ENCODE measurements at regions not wholly inside any gene's neighbourhood (a gene's known extent, or its start where the extent isn't known, plus 50 kb on each side); places are given as distances from the start of the nearest gene placed in this dataset.

GRCh38 chr4:82055156-82055555 lies 318.6 kb downstream of the HNRNPD start:
- Histone ChIP-seq H2AK5ac (ENCODE audit: low read length, severe bottlenecking) (no peak overlapping the region), H3K27me3 (ENCODE audit: control insufficient read depth in 1 of 2, insufficient read depth in 1 of 2, low read length in 2 of 2) (no peaks in the 10 kb centered on the region), H2BK120ac (ENCODE audit: low read depth, low read length) (no peak overlapping the region), H3K23ac (ENCODE audit: low read length in 2 of 2) (no peak overlapping the region), H3K9ac (ENCODE audit: low read length) (no peak overlapping the region), H3K36me3 (ENCODE audit: control insufficient read depth in 1 of 2, insufficient read depth in 2 of 2, low read depth in 1 of 2, low read length in 2 of 2) (no peaks in the 10 kb centered on the region), H3K79me1 (replicated peaks; ENCODE audit: low read length, poor library complexity, severe bottlenecking) (no peaks in the 10 kb centered on the region), H3K4me3 (ENCODE audit: insufficient read depth in 1 of 2, low read depth in 1 of 2, low read length in 2 of 2) (no peak overlapping the region), H3K27ac (ENCODE audit: low read length, poor library complexity, severe bottlenecking) (no peak overlapping the region), H2BK15ac (ENCODE audit: low read depth, poor library complexity, severe bottlenecking) (no peak overlapping the region), H3K14ac (ENCODE audit: low read length in 2 of 2) (no peak overlapping the region), H3K4ac (ENCODE audit: low read depth in 1 of 2, low read length in 2 of 2) (no peak overlapping the region), H4K8ac (ENCODE audit: low read length) (no peak overlapping the region), H3K4me1 (ENCODE audit: control insufficient read depth, insufficient read depth, low read depth, low read length) (no peaks in the 10 kb centered on the region), H2BK5ac (ENCODE audit: low read depth, low read length, poor library complexity, severe bottlenecking) (no peak overlapping the region), H2AFZ (ENCODE audit: low read depth, low read length) (no peak overlapping the region), H3K4me2 (ENCODE audit: low read length, poor library complexity, severe bottlenecking) (no peak overlapping the region), H3K18ac (ENCODE audit: low read depth in 1 of 2, low read length in 2 of 2) (no peak overlapping the region), H3K9me3 (ENCODE audit: control insufficient read depth, low read length) (peaks cover 13% of the 10 kb centered on the region), H2BK12ac (ENCODE audit: low read length in 2 of 2) (no peak overlapping the region), H4K91ac (ENCODE audit: low read length) (no peak overlapping the region)
- WGBS = 67% methylated on average over 1 of the region's 1 CpG
- DNase-seq = no peak

DNA sequence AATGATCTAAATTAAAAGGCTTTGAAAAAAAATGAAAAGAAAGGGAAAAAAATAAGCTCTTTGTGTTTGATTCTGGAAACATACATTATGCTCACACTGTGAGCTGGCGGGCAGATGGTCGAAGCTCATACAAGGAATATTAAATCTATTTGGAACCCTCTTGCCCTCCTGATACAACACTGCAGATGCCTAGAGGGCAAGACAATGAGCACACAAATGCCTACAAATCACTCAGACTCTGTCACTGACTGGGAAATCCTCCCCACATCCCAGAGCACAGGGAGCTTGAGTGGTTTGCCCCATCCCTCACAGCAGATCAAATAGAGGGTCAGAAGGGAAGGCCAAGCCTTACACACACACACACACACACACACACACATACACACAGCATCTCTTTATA lies 320.4 kb downstream of the HNRNPD start:
- Histone ChIP-seq H3K4me1 (ENCODE audit: control insufficient read depth, insufficient read depth, low read depth, low read length) (no peaks in the 10 kb centered on the region), H3K23ac (ENCODE audit: low read length in 2 of 2) (no peak overlapping the region), H4K91ac (ENCODE audit: low read length) (no peak overlapping the region), H3K4ac (ENCODE audit: low read depth in 1 of 2, low read length in 2 of 2) (no peak overlapping the region), H3K27ac (ENCODE audit: low read length, poor library complexity, severe bottlenecking) (no peak overlapping the region), H3K9me3 (ENCODE audit: control insufficient read depth, low read length) (peaks cover 13% of the 10 kb centered on the region), H3K4me2 (ENCODE audit: low read length, poor library complexity, severe bottlenecking) (no peak overlapping the region), H2BK12ac (ENCODE audit: low read length in 2 of 2) (no peak overlapping the region), H2AK5ac (ENCODE audit: low read length, severe bottlenecking) (no peak overlapping the region), H3K4me3 (ENCODE audit: insufficient read depth in 1 of 2, low read depth in 1 of 2, low read length in 2 of 2) (no peak overlapping the region), H2BK15ac (ENCODE audit: low read depth, poor library complexity, severe bottlenecking) (no peak overlapping the region), H3K18ac (ENCODE audit: low read depth in 1 of 2, low read length in 2 of 2) (no peak overlapping the region), H2AFZ (ENCODE audit: low read depth, low read length) (no peak overlapping the region), H3K36me3 (ENCODE audit: control insufficient read depth in 1 of 2, insufficient read depth in 2 of 2, low read depth in 1 of 2, low read length in 2 of 2) (no peaks in the 10 kb centered on the region), H2BK5ac (ENCODE audit: low read depth, low read length, poor library complexity, severe bottlenecking) (no peak overlapping the region), H3K9ac (ENCODE audit: low read length) (no peak overlapping the region), H3K27me3 (ENCODE audit: control insufficient read depth in 1 of 2, insufficient read depth in 1 of 2, low read length in 2 of 2) (peaks cover 0 to 9% of the 10 kb centered on the region in 2 experiments), H4K8ac (ENCODE audit: low read length) (no peak overlapping the region), H2BK120ac (ENCODE audit: low read depth, low read length) (no peak overlapping the region), H3K79me1 (replicated peaks; ENCODE audit: low read length, poor library complexity, severe bottlenecking) (no peaks in the 10 kb centered on the region), H3K14ac (ENCODE audit: low read length in 2 of 2) (no peak overlapping the region)
- no peak for DNase-seq
- WGBS = 90% methylated on average over 2 of the region's 2 CpGs

- no peak overlapping the region for H4K91ac ChIP-seq (ENCODE audit: low read length)
- no peak overlapping the region for H2BK5ac ChIP-seq (ENCODE audit: low read depth, low read length, poor library complexity, severe bottlenecking)
- no peak overlapping the region for H4K8ac ChIP-seq (ENCODE audit: low read length)
- peaks cover 7% of the 10 kb centered on the region for H3K9me3 ChIP-seq (ENCODE audit: control insufficient read depth, low read length)
- H3K23ac ChIP-seq (ENCODE audit: low read length in 2 of 2) = no peak overlapping the region
- no peak overlapping the region for H3K9ac ChIP-seq (ENCODE audit: low read length)
- H2BK15ac ChIP-seq (ENCODE audit: low read depth, poor library complexity, severe bottlenecking) = no peak overlapping the region
- no peak overlapping the region for H2BK120ac ChIP-seq (ENCODE audit: low read depth, low read length)
- no peak overlapping the region for H3K18ac ChIP-seq (ENCODE audit: low read depth in 1 of 2, low read length in 2 of 2)
- H2BK12ac ChIP-seq (ENCODE audit: low read length in 2 of 2) = no peak overlapping the region
- no peak overlapping the region for H3K27ac ChIP-seq (ENCODE audit: low read length, poor library complexity, severe bottlenecking)
- WGBS = 67% methylated on average over 2 of the region's 2 CpGs
- H3K14ac ChIP-seq (ENCODE audit: low read length in 2 of 2) = no peak overlapping the region
- no peak overlapping the region for H3K4me3 ChIP-seq (ENCODE audit: insufficient read depth in 1 of 2, low read depth in 1 of 2, low read length in 2 of 2)
- H3K27me3 ChIP-seq (ENCODE audit: control insufficient read depth in 1 of 2, insufficient read depth in 1 of 2, low read length in 2 of 2) = peaks cover 3 to 19% of the 10 kb centered on the region in 2 experiments
- H3K79me1 ChIP-seq (replicated peaks; ENCODE audit: low read length, poor library complexity, severe bottlenecking) = no peaks in the 10 kb centered on the region
- no peak overlapping the region for H2AK5ac ChIP-seq (ENCODE audit: low read length, severe bottlenecking)
- no peaks in the 10 kb centered on the region for H3K4me1 ChIP-seq (ENCODE audit: control insufficient read depth, insufficient read depth, low read depth, low read length)
- DNase-seq = no peak
- H3K36me3 ChIP-seq (ENCODE audit: control insufficient read depth in 1 of 2, insufficient read depth in 2 of 2, low read depth in 1 of 2, low read length in 2 of 2) = no peaks in the 10 kb centered on the region
- H2AFZ ChIP-seq (ENCODE audit: low read depth, low read length) = no peak overlapping the region
- H3K4me2 ChIP-seq (ENCODE audit: low read length, poor library complexity, severe bottlenecking) = no peak overlapping the region
- no peak overlapping the region for H3K4ac ChIP-seq (ENCODE audit: low read depth in 1 of 2, low read length in 2 of 2)
These were observed 323.0 kb downstream of the HNRNPD start for GRCh38 chr4:82050796-82051195.

- H3K27ac ChIP-seq (ENCODE audit: low read length, poor library complexity, severe bottlenecking) = no peak overlapping the region
- H3K79me1 ChIP-seq (replicated peaks; ENCODE audit: low read length, poor library complexity, severe bottlenecking) = no peaks in the 10 kb centered on the region
- no peak for DNase-seq
- H3K9me3 ChIP-seq (ENCODE audit: control insufficient read depth, low read length) = no peaks in the 10 kb centered on the region
- H3K18ac ChIP-seq (ENCODE audit: low read depth in 1 of 2, low read length in 2 of 2) = no peak overlapping the region
- H3K4me2 ChIP-seq (ENCODE audit: low read length, poor library complexity, severe bottlenecking) = no peak overlapping the region
- H2BK12ac ChIP-seq (ENCODE audit: low read length in 2 of 2) = no peak overlapping the region
- H3K4me1 ChIP-seq (ENCODE audit: control insufficient read depth, insufficient read depth, low read depth, low read length) = peaks cover 5% of the 10 kb centered on the region
- peaks cover 15 to 28% of the 10 kb centered on the region in 2 experiments for H3K27me3 ChIP-seq (ENCODE audit: control insufficient read depth in 1 of 2, insufficient read depth in 1 of 2, low read length in 2 of 2)
- no peaks in the 10 kb centered on the region for H3K36me3 ChIP-seq (ENCODE audit: control insufficient read depth in 1 of 2, insufficient read depth in 2 of 2, low read depth in 1 of 2, low read length in 2 of 2)
- H3K9ac ChIP-seq (ENCODE audit: low read length) = no peak overlapping the region
- no peak overlapping the region for H2BK15ac ChIP-seq (ENCODE audit: low read depth, poor library complexity, severe bottlenecking)
- no CpG with 5 or more reads among the region's 1 CpG for WGBS
- H4K8ac ChIP-seq (ENCODE audit: low read length) = no peak overlapping the region
- H3K4ac ChIP-seq (ENCODE audit: low read depth in 1 of 2, low read length in 2 of 2) = no peak overlapping the region
- H3K4me3 ChIP-seq (ENCODE audit: insufficient read depth in 1 of 2, low read depth in 1 of 2, low read length in 2 of 2) = no peak overlapping the region
- no peak overlapping the region for H2BK5ac ChIP-seq (ENCODE audit: low read depth, low read length, poor library complexity, severe bottlenecking)
- no peak overlapping the region for H4K91ac ChIP-seq (ENCODE audit: low read length)
- no peak overlapping the region for H3K14ac ChIP-seq (ENCODE audit: low read length in 2 of 2)
- H2AK5ac ChIP-seq (ENCODE audit: low read length, severe bottlenecking) = no peak overlapping the region
- H2AFZ ChIP-seq (ENCODE audit: low read depth, low read length) = no peak overlapping the region
- no peak overlapping the region for H2BK120ac ChIP-seq (ENCODE audit: low read depth, low read length)
- no peak overlapping the region for H3K23ac ChIP-seq (ENCODE audit: low read length in 2 of 2)
These were observed 324.5 kb downstream of the HNRNPD start for GRCh38 chr4:82049294-82049693.

Data from mesenchymal stem cell (in vitro differentiated cells and primary cell).